Gastroesophageal sphincter (tissue), 3 donors: ENCODE measurements at regions not wholly inside any gene's neighbourhood (a gene's known extent, or its start where the extent isn't known, plus 50 kb on each side); places are given as distances from the start of the nearest gene placed in this dataset.

Source experiments
- EP300 ChIP-seq: sonication (generic); formaldehyde crosslinking; IDR thresholded peaks from one replicate; pipeline ENCODE4 v1.6.1; 2017; ENCODE audit warnings: antibody characterized with exemption, mild to moderate bottlenecking
- POLR2A ChIP-seq, 2 donors: fragments of 450-650 bp; IDR thresholded peaks; one replicate each; pipeline ENCODE4 v1.6.1; 2017; ENCODE audit warnings: antibody characterized with exemption in 2 of 2, mild to moderate bottlenecking in 2 of 2, moderate library complexity in 1 of 2
- TF ChIP-seq, protein P1 (sequence below), 4 experiments: fragments of 200-600 bp in 2 of 4; fragments of 450-650 bp in 2 of 4; sonication (generic) in 1 of 4; IDR thresholded peaks; one replicate each; pipeline ENCODE4 v1.5.1; 2017 to 2019; ENCODE audit warnings: antibody characterized with exemption in 4 of 4, mild to moderate bottlenecking in 2 of 4, moderate library complexity in 2 of 4

DNA sequence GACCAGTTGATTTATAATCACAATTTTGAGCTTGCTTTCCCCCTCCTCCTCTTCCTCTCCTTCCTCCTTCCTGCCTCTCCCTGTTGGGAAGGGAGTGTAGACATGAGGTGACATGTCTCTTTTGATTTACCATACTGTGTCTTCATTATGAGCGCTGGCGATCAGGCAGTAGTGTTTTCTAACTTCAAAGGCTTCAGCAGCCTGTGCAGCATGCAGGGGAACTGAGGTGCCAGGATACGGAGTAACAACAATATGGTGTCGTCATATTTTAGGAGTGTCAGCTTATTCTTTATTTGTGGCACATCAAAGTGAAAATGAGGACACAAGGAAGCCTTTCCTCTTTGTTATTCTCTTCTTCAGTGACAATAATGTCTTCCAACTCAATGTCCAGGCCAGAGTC, 864.2 kb downstream of the SLC4A3 start:
- TF ChIP-seq, protein P1, sequence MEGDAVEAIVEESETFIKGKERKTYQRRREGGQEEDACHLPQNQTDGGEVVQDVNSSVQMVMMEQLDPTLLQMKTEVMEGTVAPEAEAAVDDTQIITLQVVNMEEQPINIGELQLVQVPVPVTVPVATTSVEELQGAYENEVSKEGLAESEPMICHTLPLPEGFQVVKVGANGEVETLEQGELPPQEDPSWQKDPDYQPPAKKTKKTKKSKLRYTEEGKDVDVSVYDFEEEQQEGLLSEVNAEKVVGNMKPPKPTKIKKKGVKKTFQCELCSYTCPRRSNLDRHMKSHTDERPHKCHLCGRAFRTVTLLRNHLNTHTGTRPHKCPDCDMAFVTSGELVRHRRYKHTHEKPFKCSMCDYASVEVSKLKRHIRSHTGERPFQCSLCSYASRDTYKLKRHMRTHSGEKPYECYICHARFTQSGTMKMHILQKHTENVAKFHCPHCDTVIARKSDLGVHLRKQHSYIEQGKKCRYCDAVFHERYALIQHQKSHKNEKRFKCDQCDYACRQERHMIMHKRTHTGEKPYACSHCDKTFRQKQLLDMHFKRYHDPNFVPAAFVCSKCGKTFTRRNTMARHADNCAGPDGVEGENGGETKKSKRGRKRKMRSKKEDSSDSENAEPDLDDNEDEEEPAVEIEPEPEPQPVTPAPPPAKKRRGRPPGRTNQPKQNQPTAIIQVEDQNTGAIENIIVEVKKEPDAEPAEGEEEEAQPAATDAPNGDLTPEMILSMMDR (IDR thresholded peaks at IDR 0.05): no peak
- TF ChIP-seq EP300: no peak
- no peak for TF ChIP-seq POLR2A (IDR thresholded peaks at IDR 0.05)
